Renal pelvis (tissue), 1 donor: ENCODE measurements at regions not wholly inside any gene's neighbourhood (a gene's known extent, or its start where the extent isn't known, plus 50 kb on each side); places are given as distances from the start of the nearest gene placed in this dataset.

Source experiments
- DNase-seq: peaks from one replicate; pipeline ENCODE4 v3.0.0-alpha.2; 2013

DNA sequence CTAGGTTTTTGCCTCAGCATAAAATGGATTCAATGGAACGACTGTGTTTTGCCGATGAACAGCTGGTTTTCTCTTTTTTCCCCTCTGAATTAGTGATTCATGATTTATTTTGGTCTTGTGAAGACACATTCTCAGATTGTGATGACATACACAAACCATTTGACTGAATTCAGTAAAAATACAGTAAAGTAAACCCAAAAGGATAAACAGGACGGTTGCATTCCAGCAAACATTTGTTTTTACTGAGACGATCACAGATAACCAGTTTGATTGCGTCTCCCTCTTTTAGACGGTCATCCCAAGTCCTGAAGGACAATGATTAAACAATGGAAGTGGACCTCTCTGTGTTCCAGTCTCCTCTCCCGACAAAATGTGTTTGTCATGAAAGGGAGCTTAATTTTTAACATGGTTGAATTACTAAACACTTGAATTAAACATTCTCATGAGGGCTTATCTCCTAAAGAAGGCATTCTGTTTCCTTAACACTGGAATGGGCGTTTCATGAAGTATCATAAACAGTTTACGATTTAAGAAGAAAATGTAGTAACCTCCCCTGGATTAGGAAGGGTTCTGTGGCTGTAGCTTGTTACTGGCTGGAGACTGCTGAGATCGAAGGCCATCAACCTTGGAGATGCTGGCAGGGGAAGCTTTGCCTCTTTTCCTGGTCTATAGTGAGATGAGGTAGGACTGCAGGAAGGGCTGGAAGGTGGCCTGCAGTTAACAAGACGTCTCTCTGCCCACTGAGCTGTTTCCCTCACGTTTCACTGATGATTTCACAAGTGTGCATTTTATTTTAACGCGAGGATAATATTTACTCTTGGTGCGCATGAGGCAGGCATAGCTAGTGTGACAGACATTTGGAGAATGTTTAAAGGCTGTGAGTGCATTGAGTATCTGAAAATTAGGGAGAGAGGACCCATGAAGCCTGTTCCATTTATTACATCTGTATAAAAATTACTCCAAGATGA lies 457.9 kb downstream of the FGF9 start:
- DNase-seq = no peak

DNA sequence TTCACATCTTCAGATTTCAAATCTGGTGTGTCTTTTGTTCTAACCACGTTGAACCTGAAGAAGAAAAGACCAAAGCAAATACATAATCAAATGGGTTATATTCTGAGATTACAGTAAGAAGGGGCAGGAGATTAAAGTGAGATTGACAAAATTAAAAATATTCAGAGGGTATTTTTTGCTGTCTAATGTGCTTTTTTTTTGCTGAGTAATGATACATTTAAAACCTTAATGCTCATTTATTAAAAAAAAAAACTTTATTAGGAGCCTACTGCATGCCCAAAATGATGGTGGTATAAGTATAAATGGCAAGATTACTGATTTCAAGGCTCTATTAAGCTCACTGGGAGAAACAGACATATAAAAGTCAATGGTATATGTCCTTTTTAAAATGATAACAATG lies 459.4 kb downstream of the FGF9 start:
- no peak for DNase-seq

DNA sequence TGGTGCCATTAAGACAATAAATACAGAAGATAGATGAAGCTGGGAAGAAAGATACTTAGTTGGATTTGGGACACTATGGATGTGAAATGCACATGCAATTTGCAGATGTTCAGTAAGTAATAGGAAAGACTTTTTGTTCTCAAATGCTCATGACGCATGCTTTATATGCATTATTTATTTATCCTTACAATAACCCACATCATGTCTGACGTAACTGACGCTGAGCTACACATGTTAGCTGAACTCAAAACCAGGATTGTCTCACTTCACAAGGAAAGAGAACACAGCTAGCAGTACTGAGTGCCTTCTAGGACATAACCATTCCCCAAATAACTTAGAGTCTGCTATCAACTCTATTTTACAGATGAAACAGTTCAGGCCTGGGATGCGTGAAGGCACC lies 463.4 kb downstream of the FGF9 start:
- no peak for DNase-seq

- DNase-seq = no peak
Observed at GRCh38 chr13:22135446-22135845, 464.6 kb downstream of the FGF9 start.

DNA sequence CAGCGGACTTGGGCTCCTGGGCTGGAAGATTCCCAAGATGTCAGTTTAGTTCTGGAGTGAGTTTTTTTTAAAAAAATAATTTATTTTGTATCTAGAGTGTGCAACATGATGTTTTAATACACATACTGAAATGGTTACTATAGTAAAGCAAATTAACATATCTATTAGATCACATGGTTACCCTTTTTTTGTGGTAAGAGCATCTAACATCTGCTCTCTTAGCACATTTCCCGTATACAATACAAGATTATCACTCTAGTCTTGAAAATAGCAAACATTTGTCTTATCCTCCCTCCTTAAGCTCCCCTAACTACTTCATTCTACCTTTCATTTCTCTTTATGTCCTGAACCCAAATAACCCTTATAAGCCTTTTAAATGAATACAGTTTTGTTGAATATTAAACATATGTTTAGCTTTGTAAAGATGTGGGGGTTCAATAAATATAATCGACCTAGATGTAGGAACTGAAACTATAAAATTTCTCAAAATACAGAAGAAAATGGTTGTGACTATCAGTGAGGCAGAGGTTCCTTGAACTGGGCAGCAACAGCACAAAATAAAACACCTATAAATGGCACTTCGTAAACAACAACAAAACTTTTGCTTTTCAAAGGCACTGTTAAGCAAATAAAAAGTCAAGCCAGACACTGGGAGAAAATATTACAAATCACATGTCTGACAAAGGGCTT lies 466.6 kb downstream of the FGF9 start:
- no peak for DNase-seq

DNA sequence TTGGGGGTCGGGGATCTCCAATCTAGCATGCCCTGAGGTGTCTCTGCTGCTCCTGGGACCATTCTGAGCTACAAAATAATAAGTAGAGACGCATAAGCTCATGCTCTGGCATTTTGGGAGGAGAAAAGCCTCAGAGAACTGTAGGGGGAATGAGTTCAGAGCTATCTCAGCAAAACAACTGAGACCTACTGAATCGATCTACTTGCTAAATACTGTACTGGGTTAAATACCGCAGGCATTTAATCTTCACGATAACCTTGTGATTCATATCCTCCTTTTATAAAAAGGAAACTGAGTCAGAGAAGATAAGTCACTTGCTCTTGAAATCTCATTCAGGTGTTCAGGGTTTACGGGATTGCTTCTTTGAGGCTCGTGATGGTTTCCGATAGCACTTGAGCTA lies 468.1 kb downstream of the FGF9 start:
- DNase-seq = no peak

DNA sequence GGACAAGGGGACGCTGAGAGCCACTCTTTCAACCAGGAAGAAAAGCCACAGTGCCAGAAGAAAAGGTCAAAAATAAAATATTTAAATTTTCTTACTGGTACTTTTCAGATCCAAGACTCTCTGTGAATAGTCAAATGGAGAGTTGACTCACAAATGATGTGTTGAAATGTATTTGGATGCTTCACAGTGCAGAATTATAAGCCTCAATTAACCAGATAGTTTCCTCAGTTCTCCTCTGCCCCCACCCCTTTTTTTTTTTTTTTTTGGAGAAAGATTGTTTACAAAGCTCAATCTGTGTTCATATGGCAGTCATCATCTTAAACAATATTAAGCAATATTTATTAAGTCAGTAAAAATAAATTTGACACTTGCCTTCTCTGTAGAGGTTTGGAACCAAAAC lies 470.8 kb downstream of the FGF9 start:
- no peak for DNase-seq

DNA sequence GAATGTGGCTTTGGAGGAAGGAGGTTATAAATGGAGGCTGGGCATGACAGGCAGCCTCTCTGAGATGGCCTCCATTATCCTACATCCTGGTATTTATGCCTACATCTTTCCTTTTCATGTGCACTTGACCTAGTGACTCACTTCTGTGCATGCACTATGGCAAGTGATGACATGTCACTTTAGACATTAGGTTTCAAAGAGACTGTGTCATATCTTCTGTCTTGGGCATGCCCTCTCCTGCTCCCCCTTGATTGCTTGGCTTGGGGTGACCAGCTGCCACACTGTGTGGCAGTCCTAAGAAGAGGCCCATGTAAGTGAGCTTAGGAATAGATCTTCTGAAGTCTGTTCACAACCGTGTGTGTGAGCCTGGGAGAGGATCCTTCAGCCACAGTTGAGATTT lies 472.8 kb downstream of the FGF9 start:
- no peak for DNase-seq

DNA sequence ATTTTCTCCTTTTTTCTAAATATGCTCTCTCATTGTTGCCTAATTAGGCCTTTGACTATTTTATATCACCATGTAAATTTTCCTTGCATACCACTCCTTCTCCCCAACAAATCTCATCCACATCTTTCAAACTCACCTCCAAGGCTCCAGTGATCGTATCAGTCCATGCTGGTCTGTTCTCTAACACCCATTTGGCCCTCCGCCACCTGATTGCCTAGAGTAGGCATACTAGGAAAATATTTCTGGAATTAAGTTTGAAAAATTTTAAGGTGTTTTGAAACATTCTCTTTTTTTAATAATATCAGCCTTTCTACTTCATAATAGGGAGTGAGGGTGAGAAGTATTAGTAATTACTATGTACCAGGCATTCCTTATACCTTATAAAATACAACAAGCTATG lies 473.9 kb downstream of the FGF9 start:
- DNase-seq = no peak

DNA sequence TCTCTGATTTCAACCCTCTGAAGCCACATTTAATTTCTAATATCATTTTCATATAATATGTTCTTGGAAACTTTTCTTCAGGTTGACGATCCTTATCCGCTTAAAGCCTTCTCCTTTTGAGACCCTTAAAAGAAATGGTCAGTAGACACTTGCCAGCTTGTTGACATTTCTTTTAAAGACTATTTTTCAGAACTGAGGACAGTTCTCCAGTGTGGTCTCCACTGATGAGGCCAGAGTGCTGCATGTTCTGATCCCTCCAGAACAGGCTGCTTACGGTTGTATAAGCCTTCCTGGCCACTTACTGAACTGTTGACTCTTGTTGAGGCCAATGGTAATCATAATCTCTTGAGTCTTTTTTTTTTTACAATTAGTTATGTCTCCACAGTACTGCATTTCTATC lies 477.3 kb downstream of the FGF9 start:
- no peak for DNase-seq

DNA sequence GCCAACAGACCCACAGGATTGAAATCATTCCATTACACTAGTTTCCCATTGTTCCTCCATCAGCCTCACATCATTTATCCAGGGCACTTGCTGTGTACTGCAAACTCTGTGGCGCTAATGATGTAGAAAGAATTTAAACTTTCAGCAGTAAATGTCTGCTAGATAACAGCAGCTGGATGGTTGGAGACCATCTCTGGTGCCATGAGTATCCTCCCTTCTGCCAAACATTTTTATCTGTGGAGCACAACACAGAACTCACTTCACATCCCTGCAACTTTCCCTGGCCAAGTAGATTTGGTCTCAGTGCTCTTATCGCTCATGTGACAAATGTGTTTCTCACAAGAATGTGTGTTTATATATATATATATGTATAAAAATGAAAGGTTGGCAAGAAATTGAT lies 481.9 kb downstream of the FGF9 start:
- no peak for DNase-seq

GRCh38 chr13:22154041-22154440 lies 483.2 kb downstream of the FGF9 start:
- DNase-seq = no peak

- DNase-seq = no peak
Observed at GRCh38 chr13:22161871-22162270, 491.0 kb downstream of the FGF9 start.

GRCh38 chr13:22162889-22163288 lies 492.0 kb downstream of the FGF9 start:
- DNase-seq = no peak

DNA sequence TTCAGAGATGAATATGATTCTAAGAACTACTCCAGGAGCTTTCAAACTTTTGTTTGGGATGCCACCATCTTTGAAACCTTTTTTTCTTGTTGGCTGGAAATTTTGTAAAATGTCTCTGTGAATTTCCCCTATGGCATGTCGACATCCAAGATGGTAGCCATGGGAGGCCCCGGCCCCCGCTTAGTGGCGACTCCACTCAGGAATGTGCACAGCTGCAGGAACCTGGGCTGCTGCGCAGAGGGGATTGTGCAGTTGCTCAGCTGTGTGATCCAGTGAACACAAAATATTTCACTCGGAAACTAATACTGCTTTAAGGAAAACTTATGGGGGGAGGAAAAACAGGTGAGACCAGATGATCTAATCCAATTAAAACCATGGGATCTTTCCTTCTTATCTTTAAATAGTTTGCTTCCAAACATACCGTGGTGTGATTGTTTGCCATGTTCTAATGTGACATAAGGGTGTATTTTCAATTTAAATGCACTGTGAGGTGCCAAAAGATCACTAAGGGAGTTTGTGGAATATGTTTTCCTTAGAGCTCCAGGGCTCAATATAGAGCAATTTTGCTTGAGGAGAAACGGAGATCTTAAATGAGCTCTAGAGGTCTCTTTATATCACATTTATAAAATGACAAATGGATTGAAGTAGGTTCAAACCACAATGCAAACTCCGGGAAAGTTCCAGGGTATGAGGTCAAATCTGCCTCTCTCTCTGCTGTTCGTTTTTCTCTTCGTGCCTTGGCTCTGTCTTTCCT lies 497.7 kb downstream of the FGF9 start:
- DNase-seq = no peak

GRCh38 chr13:22169473-22169872 lies 498.6 kb downstream of the FGF9 start:
- DNase-seq = no peak

- DNase-seq = no peak
Observed at GRCh38 chr13:22173610-22174009, 502.7 kb downstream of the FGF9 start.

- no peak for DNase-seq
Observed at GRCh38 chr13:22175241-22175640, 504.4 kb downstream of the FGF9 start.

- no peak for DNase-seq
Observed at GRCh38 chr13:22175815-22176214, 504.9 kb downstream of the FGF9 start.

GRCh38 chr13:22176968-22177520 lies 506.2 kb downstream of the FGF9 start:
- no peak for DNase-seq

- DNase-seq = no peak
Observed at GRCh38 chr13:22178878-22179277, 508.0 kb downstream of the FGF9 start.

GRCh38 chr13:22187329-22187728 lies 516.5 kb downstream of the FGF9 start:
- DNase-seq = no peak
